Spleen (tissue), 7 donors: ENCODE measurements at regions not wholly inside any gene's neighbourhood (a gene's known extent, or its start where the extent isn't known, plus 50 kb on each side); places are given as distances from the start of the nearest gene placed in this dataset.

Experiments used
- POLR2A ChIP-seq, 3 donors: fragments of 450-650 bp; IDR thresholded peaks; one replicate each; pipeline ENCODE4 v1.5.1; 2017; ENCODE audit warnings: antibody characterized with exemption in 3 of 3, mild to moderate bottlenecking in 1 of 3
- POLR2AphosphoS5 ChIP-seq, 3 donors: sonication (generic); formaldehyde crosslinking; IDR thresholded peaks; one replicate each; pipeline ENCODE4 v1.5.1; 2017; ENCODE audit warnings: antibody characterized with exemption in 3 of 3
- TF ChIP-seq, protein P1 (sequence below), 11 experiments: fragments of 200-600 bp in 7 of 11; fragments of 450-650 bp in 4 of 11; sonication (generic) in 4 of 11; IDR thresholded peaks in 8 of 11; conservative IDR thresholded peaks in 3 of 11; 1 replicate in 7 of 11; 2 replicates in 4 of 11; pipeline versions ENCODE4 v1.4.0 to v1.8.0; 2016 to 2021; ENCODE audit warnings: antibody characterized with exemption in 11 of 11, inconsistent platforms in 4 of 11, mild to moderate bottlenecking in 1 of 11
- donor health status: DM: no; HTN: no; CAD: no; lungs with moderate emphysema.
- donor health status: DM: no; HTN: no; CAD: no.
- donor health status: DM: no; HTN: no; CAD: no.

DNA sequence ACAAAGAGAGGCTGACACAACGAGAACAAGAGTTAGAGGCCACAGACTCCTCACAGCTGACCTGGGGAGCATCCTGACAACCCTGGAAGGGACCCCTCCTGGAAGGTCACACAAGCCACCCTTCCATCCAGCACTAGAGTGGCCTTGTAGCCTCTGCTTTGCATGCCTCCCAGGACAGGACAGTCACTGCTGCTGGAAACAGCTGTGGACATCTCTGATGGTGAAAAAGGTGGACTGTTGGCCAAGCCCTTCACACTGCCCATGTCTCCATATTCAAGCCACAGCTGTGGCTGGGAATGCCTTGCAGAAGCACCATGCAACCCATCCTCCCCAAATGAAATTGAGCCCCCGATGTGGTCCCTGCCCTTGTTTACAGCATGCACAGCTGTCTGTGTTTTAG is 102.1 kb upstream of the SRSF6 start:
- TF ChIP-seq, protein P1, sequence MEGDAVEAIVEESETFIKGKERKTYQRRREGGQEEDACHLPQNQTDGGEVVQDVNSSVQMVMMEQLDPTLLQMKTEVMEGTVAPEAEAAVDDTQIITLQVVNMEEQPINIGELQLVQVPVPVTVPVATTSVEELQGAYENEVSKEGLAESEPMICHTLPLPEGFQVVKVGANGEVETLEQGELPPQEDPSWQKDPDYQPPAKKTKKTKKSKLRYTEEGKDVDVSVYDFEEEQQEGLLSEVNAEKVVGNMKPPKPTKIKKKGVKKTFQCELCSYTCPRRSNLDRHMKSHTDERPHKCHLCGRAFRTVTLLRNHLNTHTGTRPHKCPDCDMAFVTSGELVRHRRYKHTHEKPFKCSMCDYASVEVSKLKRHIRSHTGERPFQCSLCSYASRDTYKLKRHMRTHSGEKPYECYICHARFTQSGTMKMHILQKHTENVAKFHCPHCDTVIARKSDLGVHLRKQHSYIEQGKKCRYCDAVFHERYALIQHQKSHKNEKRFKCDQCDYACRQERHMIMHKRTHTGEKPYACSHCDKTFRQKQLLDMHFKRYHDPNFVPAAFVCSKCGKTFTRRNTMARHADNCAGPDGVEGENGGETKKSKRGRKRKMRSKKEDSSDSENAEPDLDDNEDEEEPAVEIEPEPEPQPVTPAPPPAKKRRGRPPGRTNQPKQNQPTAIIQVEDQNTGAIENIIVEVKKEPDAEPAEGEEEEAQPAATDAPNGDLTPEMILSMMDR (IDR thresholded peaks at IDR 0.05 in 8 of 11, conservative IDR thresholded peaks at IDR 0.05 in 3 of 11), result no peak
- TF ChIP-seq POLR2A (IDR thresholded peaks at IDR 0.05) (no peak), POLR2AphosphoS5 (IDR thresholded peaks at IDR 0.05) (no peak)
